GM18519 (cell line): ENCODE measurements at regions not wholly inside any gene's neighbourhood (a gene's known extent, or its start where the extent isn't known, plus 50 kb on each side); places are given as distances from the start of the nearest gene placed in this dataset.

Experiments
- ATAC-seq: cut with Tn5 transposase; IDR thresholded peaks from one replicate; pipeline ENCODE4 v1.9.1; 2021; ENCODE audit warnings: mild to moderate bottlenecking, moderate library complexity; ENCODE audit not compliant: unreplicated experiment, low FRiP score

DNA sequence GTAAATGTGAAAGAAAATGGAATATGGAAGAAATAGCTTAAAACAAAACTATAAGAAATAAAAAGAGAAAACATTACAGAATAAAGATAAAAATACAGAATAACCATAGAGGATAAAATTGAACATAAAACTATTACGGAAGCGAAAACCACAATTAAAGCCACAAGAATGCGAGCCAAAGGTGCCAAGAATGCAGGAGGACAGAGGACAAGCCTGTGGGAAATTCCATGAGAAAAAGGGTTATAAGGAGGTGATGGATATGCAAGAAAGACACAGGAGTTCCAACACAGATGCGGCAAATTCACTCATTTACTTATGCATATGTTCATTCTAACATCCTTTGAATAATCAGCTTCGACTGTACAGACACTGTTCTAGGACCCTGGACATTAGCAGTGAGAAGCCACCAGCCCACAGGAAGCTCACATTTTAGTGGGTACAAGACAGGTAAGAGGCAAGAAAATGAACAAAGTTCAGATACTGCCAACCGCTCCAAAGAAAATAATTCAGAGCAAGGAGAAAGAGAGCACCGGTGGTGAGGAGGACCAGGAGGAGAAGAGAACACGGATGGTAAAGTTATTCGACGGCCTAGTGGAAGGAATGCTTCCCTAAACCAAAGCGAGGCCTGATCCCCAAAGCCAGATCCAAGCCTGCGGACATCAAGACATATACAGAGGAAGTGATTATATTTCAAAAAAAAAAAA, 213.7 kb upstream of the MGMT start:
- ATAC-seq = no peak

DNA sequence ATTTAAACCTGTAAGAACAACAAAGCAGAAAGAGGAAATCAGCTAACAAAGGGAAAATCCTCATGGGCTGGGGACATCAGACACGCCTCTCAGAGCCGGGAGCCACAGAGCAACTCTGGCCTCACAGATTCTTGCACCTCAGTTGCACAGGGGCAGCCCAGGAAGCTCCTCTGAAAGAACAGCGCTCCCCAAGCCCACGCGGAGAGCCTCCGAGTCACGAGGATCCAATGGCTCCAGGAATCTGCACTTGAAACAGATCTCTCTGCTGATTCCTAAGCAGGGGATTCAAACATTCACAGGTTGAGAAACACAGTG, 213.2 kb upstream of the MGMT start:
- no peak for ATAC-seq

DNA sequence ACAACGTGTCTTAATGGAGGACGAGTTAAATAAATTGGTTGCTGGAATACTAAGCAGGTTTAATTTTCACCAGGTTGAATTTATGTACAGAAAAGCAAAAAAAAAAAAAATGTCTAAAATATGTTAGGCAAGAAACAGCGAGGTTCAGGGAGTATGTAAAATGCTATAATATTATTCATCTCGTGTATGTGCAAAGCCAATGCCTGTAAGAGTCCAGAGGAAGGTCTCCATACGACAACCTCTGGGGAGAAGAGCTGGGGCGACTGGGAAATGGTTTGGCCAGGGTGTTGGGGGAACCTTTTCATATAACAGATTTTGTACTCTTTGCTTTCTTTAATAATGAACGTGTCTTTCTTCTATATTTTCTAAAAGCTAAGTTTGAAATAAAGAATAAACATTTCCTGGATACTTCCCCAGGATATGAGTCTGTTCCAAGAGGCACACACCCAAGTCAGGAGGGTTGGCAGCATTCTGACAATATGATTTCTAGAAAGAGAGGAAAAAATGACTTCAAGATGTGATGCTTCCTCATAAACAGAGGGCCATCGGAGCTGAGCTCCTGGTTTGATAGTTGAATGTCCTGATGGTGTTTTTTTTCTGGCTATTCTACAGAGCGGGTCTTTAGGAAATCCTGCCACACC, 208.6 kb upstream of the MGMT start:
- ATAC-seq = no peak

DNA sequence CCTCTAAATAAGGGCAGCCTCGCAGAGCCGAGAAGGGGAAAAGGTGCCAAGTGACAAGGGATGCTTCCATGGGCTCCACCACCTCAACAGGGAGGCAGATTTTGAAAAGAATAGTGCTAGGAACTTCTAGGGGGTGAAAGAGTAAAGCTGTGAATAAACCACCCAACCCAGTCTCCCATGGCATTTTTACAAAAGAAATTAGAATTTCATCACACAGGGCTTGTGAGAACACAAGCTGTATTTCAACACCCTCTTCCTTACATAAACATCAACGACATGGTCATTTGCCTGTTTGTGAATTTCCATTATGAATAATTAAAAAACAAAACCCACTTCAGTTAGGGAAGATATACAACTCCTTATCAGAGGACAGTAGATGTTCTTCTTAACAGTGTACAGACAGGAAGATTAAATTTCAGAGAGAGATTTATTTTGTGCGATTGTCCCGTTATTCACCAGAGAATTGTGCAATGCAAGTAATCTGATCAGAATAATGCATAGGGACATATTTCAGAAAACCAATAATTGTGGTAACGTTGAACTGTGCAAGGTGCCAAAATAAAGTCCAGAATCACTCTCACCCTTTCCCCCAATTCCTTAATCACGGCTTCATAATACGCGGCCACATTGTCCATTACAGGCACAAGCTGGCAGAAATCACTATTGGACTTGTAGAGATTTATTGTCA, 207.8 kb upstream of the MGMT start:
- ATAC-seq = no peak

DNA sequence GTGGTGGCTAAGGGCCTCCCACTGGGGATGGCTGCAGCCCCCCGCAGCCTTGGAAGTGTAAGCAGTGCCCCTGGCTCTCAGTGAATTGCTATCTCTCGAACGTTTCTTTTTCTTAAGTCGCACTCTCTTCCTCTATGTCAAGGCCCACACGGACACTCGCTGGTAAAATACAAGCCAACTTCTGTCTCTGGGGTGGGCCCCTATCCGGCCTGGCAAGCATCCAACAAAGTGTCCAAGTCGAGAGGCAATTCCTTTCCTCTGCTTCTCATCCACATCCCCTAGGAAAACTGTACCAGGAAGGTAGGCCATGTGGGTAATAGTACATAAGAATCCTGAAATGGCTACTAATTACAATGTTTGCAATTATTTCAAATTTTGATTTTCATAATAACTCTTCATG, 194.9 kb upstream of the MGMT start:
- no peak for ATAC-seq

DNA sequence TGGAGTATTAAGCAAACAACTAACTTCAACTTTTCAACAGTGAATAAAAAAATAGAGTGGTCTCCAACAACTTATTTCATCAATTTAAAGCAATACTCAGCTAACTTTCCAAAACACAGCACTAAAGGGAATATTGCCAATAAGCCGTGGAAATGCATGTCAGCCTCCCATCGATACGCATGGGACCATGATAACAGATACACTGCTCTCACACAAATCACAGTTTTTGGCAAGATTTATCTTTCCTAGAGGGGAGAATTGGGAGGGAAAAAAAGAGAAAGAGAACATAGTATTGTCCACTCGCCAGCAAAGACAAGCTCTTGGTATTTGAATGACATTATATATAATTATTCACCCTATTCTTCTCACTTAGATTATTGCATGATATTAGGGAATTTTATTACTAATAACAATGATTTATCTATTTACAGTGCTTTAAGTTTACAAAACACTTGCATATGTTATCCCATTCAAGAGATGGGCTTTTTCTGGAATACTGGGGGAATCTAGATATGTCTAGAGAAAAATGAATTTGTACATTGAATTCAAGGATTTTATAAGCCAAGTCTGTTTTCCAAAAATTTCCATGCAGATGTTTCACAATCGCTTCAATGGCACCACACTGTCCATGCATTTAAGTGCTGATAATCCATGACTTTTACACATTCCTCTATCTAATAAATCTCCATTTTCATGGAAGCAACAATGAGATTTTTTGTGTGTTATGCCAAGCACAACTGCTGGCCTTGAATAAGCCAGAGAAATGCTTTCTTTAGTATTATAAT, 194.0 kb upstream of the MGMT start:
- ATAC-seq = no peak

DNA sequence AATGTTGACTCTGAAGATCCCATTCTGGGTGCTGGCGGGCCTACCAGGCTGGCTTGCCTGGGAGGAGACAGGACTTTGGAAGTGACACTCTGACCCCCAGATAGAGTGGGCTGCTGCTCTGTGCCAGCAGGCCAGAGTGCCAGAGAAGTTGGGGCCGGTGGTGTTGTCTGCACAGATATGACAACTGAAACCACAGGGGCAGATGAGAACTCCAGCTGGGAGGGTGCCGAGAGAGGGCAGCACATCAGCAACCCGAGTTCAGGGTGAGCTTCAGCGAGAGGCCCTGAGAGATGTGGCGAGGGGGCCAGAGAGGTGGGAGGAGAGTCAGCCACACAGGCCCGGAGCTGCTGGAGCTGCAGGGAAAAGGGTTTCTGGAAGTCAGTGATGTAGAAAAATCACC, 193.2 kb upstream of the MGMT start:
- no peak for ATAC-seq

DNA sequence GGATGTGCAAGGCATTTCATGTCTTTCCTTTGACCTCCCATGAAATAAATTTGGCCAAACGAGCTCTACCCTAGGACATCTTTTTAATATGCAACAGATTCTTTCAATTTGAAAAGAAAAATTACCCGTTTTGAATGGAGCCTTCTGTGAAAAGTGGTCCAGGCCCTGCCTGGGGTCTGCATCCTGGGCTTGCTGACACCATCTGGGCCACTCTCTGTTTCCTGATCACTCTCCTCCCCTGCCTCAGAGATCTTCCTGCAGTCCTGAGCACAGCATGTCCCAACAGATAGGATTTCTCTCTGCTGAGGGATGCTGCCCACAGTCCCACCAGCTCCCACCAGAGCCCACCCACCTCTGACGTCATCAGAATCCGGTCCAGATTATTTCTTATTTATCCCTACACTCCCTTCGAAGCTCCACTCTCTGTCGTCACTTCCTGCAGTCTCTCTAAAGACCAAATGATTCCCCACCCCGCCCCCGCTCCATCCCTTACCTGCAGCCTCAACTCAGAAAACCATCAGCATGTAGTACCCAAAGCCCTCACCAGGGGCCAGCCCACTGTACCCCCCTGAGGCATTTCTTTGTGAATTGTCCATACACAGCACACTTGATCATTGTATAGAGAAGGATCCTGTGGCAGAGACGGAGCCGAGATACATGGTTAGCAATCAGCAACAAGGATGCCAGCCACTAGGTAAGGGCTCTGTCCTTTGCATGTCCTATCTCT, 192.1 kb upstream of the MGMT start:
- no peak for ATAC-seq

DNA sequence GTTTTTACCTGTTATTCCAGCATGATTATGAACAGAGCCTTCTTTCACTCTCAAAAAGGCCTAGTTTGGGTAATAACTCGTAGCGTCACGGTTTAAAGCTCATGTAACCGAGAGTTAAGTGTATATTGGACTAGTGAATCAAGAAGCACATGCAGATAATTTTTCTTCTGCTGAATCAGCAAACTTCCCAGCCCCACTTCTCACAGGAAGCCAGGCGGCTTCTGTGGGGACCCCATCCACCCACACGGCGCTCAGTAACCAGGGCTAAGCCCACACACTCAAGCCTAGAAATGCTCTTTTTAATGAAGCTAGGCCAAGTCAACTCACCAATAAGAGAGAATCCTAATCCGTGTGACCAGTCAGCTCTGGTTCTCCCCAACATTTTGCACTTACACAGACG, 191.2 kb upstream of the MGMT start:
- no peak for ATAC-seq

DNA sequence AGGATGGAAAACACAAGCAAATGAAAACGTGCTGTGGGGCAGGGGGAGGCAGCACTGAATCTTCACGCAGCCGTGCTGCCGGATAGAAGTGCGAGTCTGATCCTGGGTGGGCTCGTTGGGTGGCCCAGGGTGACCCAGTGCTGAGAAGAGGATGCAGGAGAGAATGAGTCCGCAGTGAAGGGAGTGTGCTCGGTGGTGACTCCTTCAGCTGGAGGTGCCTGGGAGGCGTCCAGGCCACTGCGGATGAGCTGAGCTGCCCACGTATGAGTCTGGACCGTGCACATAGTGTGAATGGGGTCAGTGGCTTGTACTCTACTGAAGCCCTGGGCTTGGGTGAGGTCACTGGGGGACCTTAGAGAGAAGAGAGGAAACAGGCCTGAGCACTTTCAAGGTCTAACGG, 190.0 kb upstream of the MGMT start:
- ATAC-seq = no peak

DNA sequence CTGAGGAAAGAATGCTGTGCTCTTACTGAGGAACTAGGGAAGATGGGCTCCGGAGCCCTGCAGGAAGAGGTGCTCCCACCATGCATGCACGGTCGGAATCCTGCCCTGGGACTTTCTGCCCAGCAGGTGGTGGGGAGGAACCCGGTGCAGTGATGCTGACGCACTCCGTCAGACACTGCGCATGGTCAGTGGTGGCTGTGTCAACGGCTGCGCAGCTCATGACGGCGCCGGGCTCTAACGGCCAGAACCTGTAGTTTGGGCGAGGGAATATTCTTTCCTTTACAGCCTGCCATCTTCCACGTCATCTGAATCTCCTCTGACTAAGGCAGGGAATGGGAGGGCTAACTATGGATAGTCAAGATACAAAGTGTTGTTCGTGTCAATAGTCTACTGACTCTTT, 189.2 kb upstream of the MGMT start:
- no peak for ATAC-seq

DNA sequence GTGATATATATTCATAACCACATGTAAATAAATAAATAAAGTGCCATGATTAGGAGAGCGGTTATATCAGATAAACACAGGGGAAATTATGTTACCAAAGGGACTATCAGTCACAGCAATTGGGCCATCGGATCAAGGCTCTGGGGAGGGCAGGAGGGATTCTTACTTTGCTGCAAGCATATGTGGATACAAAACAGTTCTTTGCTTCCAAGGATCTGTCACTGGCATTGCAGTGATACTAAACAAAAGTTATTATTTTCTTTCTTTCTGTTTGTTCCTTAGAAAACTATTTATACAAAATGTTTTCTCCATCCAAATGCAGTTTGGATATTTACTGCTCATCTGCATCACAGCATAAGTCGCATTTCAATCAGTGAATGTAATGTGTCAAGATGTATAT, 188.4 kb upstream of the MGMT start:
- no peak for ATAC-seq

DNA sequence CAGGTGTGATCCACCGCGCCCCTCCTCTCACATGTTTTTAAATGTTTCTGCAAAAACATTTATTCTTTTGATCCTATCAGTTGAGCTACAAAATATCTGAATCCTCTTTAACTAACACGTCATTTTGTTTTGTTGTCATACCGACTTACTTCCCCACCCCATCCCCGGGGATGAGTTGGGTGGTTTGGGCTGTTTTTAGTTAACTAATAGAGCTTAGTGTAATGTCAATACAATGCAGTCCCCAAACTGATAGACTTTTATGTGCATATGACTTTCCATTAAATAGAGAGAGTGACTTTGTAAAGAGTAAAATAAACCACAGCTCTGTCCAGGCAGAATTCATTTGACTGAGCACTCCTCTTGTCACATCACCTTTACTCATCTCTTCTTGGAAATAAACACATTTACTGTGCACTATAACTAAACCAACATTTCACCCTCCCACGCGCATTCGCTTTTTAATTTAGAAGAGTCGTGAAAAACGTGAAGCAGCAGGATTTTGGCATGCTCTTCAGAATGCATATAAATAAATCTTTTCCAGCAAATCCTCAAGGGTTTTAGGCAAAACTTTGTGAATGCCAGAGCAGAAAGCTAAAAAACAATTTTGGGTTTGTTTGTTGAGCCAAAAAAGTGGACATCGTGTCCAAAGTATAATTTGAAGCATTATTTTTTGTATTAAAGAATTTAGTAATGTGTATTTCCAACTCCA, 187.4 kb upstream of the MGMT start:
- ATAC-seq = no peak

DNA sequence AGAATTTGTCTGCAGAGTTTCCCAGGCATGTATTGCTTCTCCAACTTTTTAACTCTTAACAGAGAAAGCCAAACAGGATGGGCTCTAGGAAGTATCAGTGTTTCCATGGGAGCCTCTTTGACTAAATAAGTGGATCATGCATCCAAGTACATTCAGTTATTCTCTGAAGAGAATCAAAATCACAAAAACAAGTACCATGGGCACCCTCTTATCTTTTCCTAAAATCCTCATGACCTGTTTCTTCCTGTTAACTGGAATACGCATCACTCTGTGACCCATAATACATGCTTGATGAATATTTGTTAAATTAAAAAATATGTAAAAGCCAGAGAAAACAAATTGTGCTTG, 186.9 kb upstream of the MGMT start:
- ATAC-seq = no peak

DNA sequence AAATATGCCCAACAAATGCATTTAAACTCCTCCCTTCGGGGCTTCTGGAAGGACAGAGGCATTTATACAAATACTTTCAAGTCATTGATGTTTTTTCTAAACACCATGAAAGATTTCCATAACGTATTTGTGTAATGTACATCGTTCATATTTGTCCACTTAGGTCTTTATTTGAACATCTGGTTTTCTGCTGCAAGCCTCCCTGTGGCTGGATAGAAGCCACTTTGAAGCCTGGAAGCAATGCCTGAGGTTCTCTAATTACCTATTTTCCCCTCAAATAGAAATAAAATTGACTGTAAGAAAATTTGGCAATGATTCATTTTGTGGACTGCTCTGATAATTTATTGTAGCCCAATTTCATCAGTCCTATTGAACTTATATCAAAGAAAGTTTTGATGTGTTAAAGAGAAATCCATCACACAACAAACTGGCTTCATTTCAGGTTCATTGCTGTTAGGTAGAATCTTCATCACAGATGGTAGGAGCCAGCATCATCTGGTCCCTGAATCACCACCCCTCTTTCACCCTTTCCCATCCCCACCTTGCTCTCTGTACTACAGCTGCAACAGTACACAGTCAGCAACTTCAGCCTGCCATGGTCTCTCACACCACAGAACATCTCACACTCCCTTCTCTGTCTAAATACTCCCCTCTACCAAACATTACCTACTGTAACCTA, 186.0 kb upstream of the MGMT start:
- no peak for ATAC-seq

DNA sequence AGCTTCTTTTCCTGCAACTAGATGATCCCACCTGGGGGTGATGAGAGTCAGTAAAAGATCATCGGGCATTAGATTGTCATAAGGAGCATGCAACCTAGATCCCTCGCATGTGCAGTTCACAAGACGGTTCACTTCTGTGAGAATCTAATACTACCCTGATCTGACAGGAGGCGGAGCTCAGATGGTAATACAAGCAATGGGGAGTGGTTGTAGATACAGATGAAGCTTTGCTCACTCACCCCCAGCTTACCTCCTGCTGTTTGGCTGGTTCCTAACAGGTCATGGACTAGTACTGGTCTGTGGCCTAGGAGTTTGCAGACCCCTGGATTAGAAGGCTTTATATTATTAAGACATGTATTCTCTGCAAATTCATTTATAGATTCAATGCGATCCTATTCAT, 181.6 kb upstream of the MGMT start:
- no peak for ATAC-seq

DNA sequence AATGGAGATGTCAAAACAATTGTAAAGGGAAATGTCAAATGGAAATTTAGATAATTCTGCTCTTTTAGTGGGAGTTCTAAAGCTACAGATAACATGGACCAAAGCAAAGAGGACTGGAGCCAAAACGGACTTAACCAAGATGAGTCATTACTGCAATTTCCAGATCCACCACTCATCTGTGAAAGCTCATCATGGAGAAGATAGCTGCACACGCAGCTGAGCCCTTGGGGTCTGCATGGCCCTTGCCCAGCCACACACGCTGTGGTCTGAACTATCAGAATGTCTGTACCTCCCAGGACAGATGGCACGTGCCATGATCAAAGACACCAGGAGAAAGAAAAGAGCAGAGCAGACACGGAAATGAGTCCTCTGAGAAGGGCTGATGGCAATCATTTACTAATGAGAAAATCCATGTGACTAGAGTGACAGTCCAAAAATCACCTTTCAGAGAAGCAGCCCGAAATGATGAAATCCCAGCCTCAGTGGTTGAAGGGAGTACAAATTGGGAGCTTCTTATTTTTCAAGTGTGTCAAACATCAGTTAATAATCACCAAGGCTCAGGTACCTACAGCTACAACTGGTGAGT, 177.9 kb upstream of the MGMT start:
- ATAC-seq = no peak

DNA sequence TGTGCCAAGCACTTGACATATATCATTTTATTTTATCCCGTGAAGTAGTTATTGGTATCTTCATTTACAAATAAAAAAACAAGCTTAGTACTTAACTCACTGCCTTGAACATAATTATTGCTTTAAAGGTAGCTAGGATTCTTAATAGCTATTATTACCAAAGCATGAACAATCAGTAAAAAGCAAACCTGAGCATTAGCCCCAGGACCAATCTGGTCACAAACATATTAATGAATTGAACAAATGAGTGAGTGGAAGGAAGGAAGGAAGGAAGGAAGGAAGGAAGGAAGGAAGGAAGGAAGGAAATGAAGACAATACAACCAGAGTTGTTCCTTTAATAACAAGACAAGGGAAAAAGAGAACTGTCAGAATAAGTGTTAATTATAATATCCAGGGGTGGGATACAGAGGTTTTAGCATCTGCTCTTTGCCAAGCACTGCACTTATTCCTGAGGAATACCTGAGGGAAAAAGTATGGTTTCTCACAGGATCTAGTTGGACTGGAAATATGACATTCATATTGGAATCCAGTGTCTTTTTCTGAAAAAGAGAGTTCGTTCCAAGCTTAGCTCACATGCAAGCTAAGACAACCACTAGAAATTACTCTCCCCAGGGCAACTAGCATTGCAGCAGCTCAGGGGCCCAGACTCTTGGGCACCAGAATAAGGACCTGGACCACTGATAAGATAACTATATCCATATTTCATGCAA, 172.9 kb upstream of the MGMT start:
- no peak for ATAC-seq

DNA sequence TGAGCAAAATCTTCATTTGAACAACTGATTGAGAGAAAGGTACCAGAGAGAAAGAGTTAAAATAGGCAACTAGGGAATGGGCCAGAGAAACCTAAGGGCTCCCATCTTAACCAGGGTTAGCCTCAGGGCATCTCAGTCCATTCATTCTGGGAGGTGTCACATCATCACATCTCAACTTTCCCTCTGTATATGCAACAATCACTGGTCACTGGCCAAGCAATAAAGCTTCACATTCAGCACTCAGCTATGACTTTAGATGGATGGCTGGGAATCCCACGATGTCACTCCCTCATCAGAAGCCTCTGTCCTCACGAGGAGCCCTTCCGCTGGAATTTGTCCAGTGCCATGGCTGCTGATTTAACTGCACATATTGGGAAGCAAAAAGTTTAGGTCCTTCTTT, 172.1 kb upstream of the MGMT start:
- no peak for ATAC-seq
